Lower leg skin (tissue), 3 donors: ENCODE measurements at regions not wholly inside any gene's neighbourhood (a gene's known extent, or its start where the extent isn't known, plus 50 kb on each side); places are given as distances from the start of the nearest gene placed in this dataset.

Source experiments
- CTCF ChIP-seq, 3 donors: fragments of 450-650 bp; IDR thresholded peaks; one replicate each; pipeline ENCODE4 v1.5.1; 2016; ENCODE audit warnings: antibody characterized with exemption in 3 of 3, mild to moderate bottlenecking in 3 of 3, moderate library complexity in 2 of 3
- POLR2A ChIP-seq, 2 donors: fragments of 450-650 bp; IDR thresholded peaks; one replicate each; pipeline ENCODE4 v1.6.1; 2016 to 2017; ENCODE audit warnings: antibody characterized with exemption in 2 of 2, mild to moderate bottlenecking in 1 of 2, moderate library complexity in 1 of 2

DNA sequence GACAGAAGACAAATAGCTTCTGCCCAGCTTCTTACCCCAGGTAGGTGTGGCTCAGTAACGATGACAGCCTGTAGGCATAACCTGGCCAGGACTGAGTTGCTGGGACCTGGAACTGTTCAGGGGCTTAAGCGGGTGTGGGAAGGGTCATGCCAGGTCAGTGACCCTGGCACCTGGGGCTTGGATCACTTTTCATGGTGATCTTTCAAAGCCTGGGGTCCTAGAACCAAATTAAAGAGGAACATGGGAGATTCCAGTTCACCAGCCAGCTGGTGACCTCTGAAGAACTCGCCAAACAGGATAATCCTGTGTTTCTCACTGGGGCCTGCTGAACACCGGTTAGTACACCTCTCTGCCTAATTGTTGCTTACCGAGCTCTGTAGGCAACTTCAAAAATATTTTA, 102.6 kb upstream of the LMNTD1 start:
- no peak for TF ChIP-seq CTCF (IDR thresholded peaks at IDR 0.05)
- no peak for TF ChIP-seq POLR2A (IDR thresholded peaks at IDR 0.05)
